IMR-90 (cell line): ENCODE measurements at regions not wholly inside any gene's neighbourhood (a gene's known extent, or its start where the extent isn't known, plus 50 kb on each side); places are given as distances from the start of the nearest gene placed in this dataset.

ENCODE experiments used
- ATAC-seq: fragments of 200-7000 bp; cut with Tn5 transposase; 2 replicates; pipeline ENCODE4 v1.9.1; 2020; ENCODE audit warnings: low read depth, mild to moderate bottlenecking, moderate library complexity
- BruUV-seq: library from RNA; stranded (reverse); fragments of 400-500 nt; replicated peaks from 2 replicates; lab custom pipeline; 2021; lab: Mats Ljungman, UMichigan
- CTCF ChIA-PET: fragments of 300-600 bp; formaldehyde crosslinking; extraction: SDS; loops from one replicate; lab custom pipeline; 2021; ENCODE audit warnings: antibody characterized with exemption; lab: Yijun Ruan, JAX
- POLR2A ChIA-PET: fragments of 300-600 bp; sonication (Branson Sonifier 250); formaldehyde crosslinking; loops from one replicate; lab custom pipeline; 2022; ENCODE audit warnings: antibody characterized with exemption; ENCODE audit not compliant: unreplicated experiment; lab: Charles Lee
- DNase-seq: peaks from one replicate; pipeline ENCODE4 v3.0.0; 2013
- H2AFZ ChIP-seq: replicated peaks from 2 replicates; pipeline ENCODE3; 2013; ENCODE audit warnings: low read length, mild to moderate bottlenecking; ENCODE audit not compliant: poor library complexity
- H2AK5ac ChIP-seq: 2 replicates; pipeline ENCODE4 v1.6.1; 2013; ENCODE audit warnings: low read depth, low read length, inconsistent platforms
- H2AK9ac ChIP-seq: replicated peaks from 2 replicates; pipeline ENCODE3; 2013; ENCODE audit warnings: mild to moderate bottlenecking, low read depth, low read length, moderate library complexity; ENCODE audit not compliant: poor library complexity
- H2BK120ac ChIP-seq: 2 replicates; pipeline ENCODE4 v1.6.1; 2013; ENCODE audit warnings: low read depth, low read length, inconsistent platforms
- H2BK15ac ChIP-seq: 3 replicates; pipeline ENCODE4 v1.6.1; 2013; ENCODE audit warnings: low read depth, low read length, inconsistent platforms
- H2BK20ac ChIP-seq: 2 replicates; pipeline ENCODE4 v1.6.1; 2013; ENCODE audit warnings: low read depth, mild to moderate bottlenecking, inconsistent platforms, low read length, moderate library complexity
- H2BK5ac ChIP-seq: 2 replicates; pipeline ENCODE4 v1.6.1; 2013; ENCODE audit warnings: mild to moderate bottlenecking, low read depth, low read length, inconsistent platforms; ENCODE audit not compliant: poor library complexity, severe bottlenecking
- H3K14ac ChIP-seq: replicated peaks from 2 replicates; pipeline ENCODE4 v1.6.1; 2013; ENCODE audit warnings: low read depth, low read length, inconsistent platforms
- H3K18ac ChIP-seq: 2 replicates; pipeline ENCODE4 v1.6.1; 2013; ENCODE audit warnings: low read depth, low read length, control low read depth
- H3K23ac ChIP-seq: 2 replicates; pipeline ENCODE4 v1.6.1; 2013; ENCODE audit warnings: low read depth, low read length, inconsistent platforms
- H3K27ac ChIP-seq: 2 replicates; pipeline ENCODE4 v1.5.1; 2013; ENCODE audit warnings: mild to moderate bottlenecking, control low read depth, low read length; ENCODE audit not compliant: insufficient read depth
- H3K27me3 ChIP-seq: 2 replicates; pipeline ENCODE4 v1.6.1; 2013; ENCODE audit warnings: low read length; ENCODE audit not compliant: control insufficient read depth, insufficient read depth
- H3K36me3 ChIP-seq: 2 replicates; pipeline ENCODE4 v1.6.1; 2013; ENCODE audit warnings: low read length, mixed read lengths; ENCODE audit not compliant: control insufficient read depth, insufficient read depth
- H3K4ac ChIP-seq: 2 replicates; pipeline ENCODE4 v1.6.1; 2013; ENCODE audit warnings: low read depth, low read length, inconsistent platforms
- H3K4me1 ChIP-seq: 2 replicates; pipeline ENCODE4 v1.6.1; 2013; ENCODE audit warnings: low read length, mixed read lengths; ENCODE audit not compliant: control insufficient read depth, insufficient read depth
- H3K4me2 ChIP-seq: 2 replicates; pipeline ENCODE4 v1.6.1; 2013; ENCODE audit warnings: low read depth, mild to moderate bottlenecking, control low read depth, low read length, moderate library complexity
- H3K4me3 ChIP-seq: 2 replicates; pipeline ENCODE4 v1.5.1; 2013; ENCODE audit warnings: low read depth, mild to moderate bottlenecking, control low read depth, low read length, moderate library complexity; ENCODE audit not compliant: insufficient read depth
- H3K56ac ChIP-seq: 2 replicates; pipeline ENCODE4 v1.6.1; 2013; ENCODE audit warnings: low read length, inconsistent platforms; ENCODE audit not compliant: insufficient read depth; ENCODE audit errors: extremely low read depth
- H3K79me1 ChIP-seq, 2 experiments: 2 replicates each; pipeline ENCODE4 v1.6.1; 2013; ENCODE audit warnings: low read length in 2 of 2, inconsistent platforms in 1 of 2, low read depth in 1 of 2
- H3K9ac ChIP-seq: 2 replicates; pipeline ENCODE4 v1.6.1; 2013; ENCODE audit warnings: low read depth, low read length, control low read depth
- H3K9me1 ChIP-seq: 2 replicates; pipeline ENCODE4 v1.6.1; 2013; ENCODE audit warnings: low read length, inconsistent platforms; ENCODE audit not compliant: insufficient read depth
- H3K9me3 ChIP-seq: 2 replicates; pipeline ENCODE4 v1.6.1; 2013; ENCODE audit warnings: low read length; ENCODE audit not compliant: control insufficient read depth, insufficient read depth
- H4K20me1 ChIP-seq: 2 replicates; pipeline ENCODE4 v1.6.1; 2013; ENCODE audit warnings: low read length, inconsistent platforms; ENCODE audit not compliant: insufficient read depth
- H4K5ac ChIP-seq: 2 replicates; pipeline ENCODE4 v1.6.1; 2013; ENCODE audit warnings: mild to moderate bottlenecking, low read depth, low read length, control low read depth
- H4K8ac ChIP-seq, 2 experiments: 2 replicates each; pipeline ENCODE4 v1.6.1; 2013; ENCODE audit warnings: low read depth in 2 of 2, low read length in 2 of 2, control low read depth in 1 of 2, inconsistent platforms in 1 of 2
- H4K91ac ChIP-seq: 2 replicates; pipeline ENCODE4 v1.6.1; 2013; ENCODE audit warnings: low read depth, low read length, inconsistent platforms; ENCODE audit not compliant: insufficient read depth
- BHLHE40 ChIP-seq: fragments of 150-350 bp; IDR thresholded peaks from 2 replicates; pipeline ENCODE4 v1.6.1; 2016; ENCODE audit warnings: mild to moderate bottlenecking, low read depth, low read length
- CEBPB ChIP-seq: IDR thresholded peaks from 2 replicates; pipeline ENCODE4 v1.6.1; 2012; ENCODE audit warnings: low read depth, low read length, improper control_type of control experiment
- CHD1 ChIP-seq: IDR thresholded peaks from 2 replicates; pipeline ENCODE4 v1.6.1; 2012; ENCODE audit warnings: low read depth, low read length, improper control_type of control experiment
- CTCF ChIP-seq: conservative IDR thresholded peaks from 2 replicates; pipeline ENCODE4 v1.5.1; 2012; ENCODE audit warnings: mild to moderate bottlenecking, low read depth, low read length, improper control_type of control experiment
- ELK1 ChIP-seq: fragments of 150-350 bp; IDR thresholded peaks from 2 replicates; pipeline ENCODE4 v1.6.1; 2016; ENCODE audit warnings: low read depth, mild to moderate bottlenecking, low read length, moderate library complexity, borderline replicate concordance
- FOS ChIP-seq: fragments of 150-350 bp; IDR thresholded peaks from 2 replicates; pipeline ENCODE4 v1.6.1; 2016; ENCODE audit warnings: low read depth, low read length
- MAFK ChIP-seq: IDR thresholded peaks from 2 replicates; pipeline ENCODE4 v1.6.1; 2012; ENCODE audit warnings: low read depth, low read length, improper control_type of control experiment
- MAZ ChIP-seq: IDR thresholded peaks from 2 replicates; pipeline ENCODE4 v1.6.1; 2012; ENCODE audit warnings: low read depth, mild to moderate bottlenecking, low read length, improper control_type of control experiment, moderate library complexity, borderline replicate concordance
- MXI1 ChIP-seq: IDR thresholded peaks from 2 replicates; pipeline ENCODE4 v1.6.1; 2012; ENCODE audit warnings: low read depth, mild to moderate bottlenecking, low read length, moderate library complexity, borderline replicate concordance
- NFE2L2 ChIP-seq: fragments of 150-350 bp; IDR thresholded peaks from 2 replicates; pipeline ENCODE4 v1.6.1; 2016; ENCODE audit warnings: low read depth, mild to moderate bottlenecking, low read length
- POLR2A ChIP-seq: IDR thresholded peaks from 2 replicates; pipeline ENCODE4 v1.6.1; 2012; ENCODE audit warnings: mild to moderate bottlenecking, low read depth, low read length
- RAD21 ChIP-seq: IDR thresholded peaks from 2 replicates; pipeline ENCODE4 v1.6.1; 2012; ENCODE audit warnings: low read length, improper control_type of control experiment
- RCOR1 ChIP-seq: IDR thresholded peaks from 2 replicates; pipeline ENCODE4 v1.6.1; 2012; ENCODE audit warnings: mild to moderate bottlenecking, low read length, improper control_type of control experiment; ENCODE audit not compliant: insufficient replicate concordance
- RFX5 ChIP-seq: IDR thresholded peaks from 2 replicates; pipeline ENCODE4 v1.8.0; 2012; ENCODE audit warnings: low read depth, mild to moderate bottlenecking, low read length, moderate library complexity
- SMC3 ChIP-seq: fragments of 150-350 bp; IDR thresholded peaks from 2 replicates; pipeline ENCODE4 v1.6.1; 2016; ENCODE audit warnings: low read depth, mild to moderate bottlenecking, antibody characterized with exemption, low read length, moderate library complexity
- USF2 ChIP-seq: fragments of 150-350 bp; IDR thresholded peaks from 2 replicates; pipeline ENCODE4 v1.6.1; 2017; ENCODE audit warnings: mild to moderate bottlenecking, antibody characterized with exemption, low read length, low read depth
- dilution Hi-C: fragments of 300-500 bp; cut with HindIII; formaldehyde crosslinking; loops from one replicate; pipeline ENCODE4 v1.14.3; 2018; ENCODE audit warnings: low sequenced_read_pairs; ENCODE audit not compliant: unreplicated experiment
- in situ Hi-C: fragments of 300-500 bp; cut with MboI; formaldehyde crosslinking; loops from 3 replicates; pipeline ENCODE4 v1.14.3; 2019; ENCODE audit warnings: low sequenced_read_pairs, inconsistent platforms, mixed read lengths
- intact Hi-C: fragments of 100-400 bp; cut with micrococcal nuclease; formaldehyde crosslinking; loops from 2 replicates; pipeline ENCODE4 v1.10.0; 2022

- no peak for TF ChIP-seq RCOR1
- TF ChIP-seq FOS: no peak
- TF ChIP-seq CTCF: no peak
- TF ChIP-seq NFE2L2: no peak
- no peak for TF ChIP-seq MAFK
- no peak for TF ChIP-seq BHLHE40
- no peak for TF ChIP-seq MXI1
- TF ChIP-seq MAZ: no peak
- TF ChIP-seq POLR2A: no peak
- no peak for TF ChIP-seq ELK1
- no peak for TF ChIP-seq CHD1
- no peak for TF ChIP-seq SMC3
- no peak for TF ChIP-seq RFX5
- no peak for TF ChIP-seq CEBPB
- TF ChIP-seq USF2: no peak
- no peak for TF ChIP-seq RAD21
These were observed 233.4 kb downstream of the MTX2 start for GRCh38 chr2:176502619-176503018.

More at GRCh38 chr2:176502619-176503018, 233.4 kb downstream of the MTX2 start:
- ChIA-PET POLR2A (no interaction called here), CTCF (no interaction called here)
- H2BK120ac ChIP-seq: no peak overlapping the region
- H3K27ac ChIP-seq: no peak overlapping the region
- no peak overlapping the region for H3K9ac ChIP-seq
- H3K56ac ChIP-seq: no peak overlapping the region
- H3K27me3 ChIP-seq: peaks cover 5% of the 10 kb centered on the region
- H3K36me3 ChIP-seq: no peaks in the 10 kb centered on the region
- no peak overlapping the region for H3K4me2 ChIP-seq
- BruUV-seq: no TSS peak
- H2BK15ac ChIP-seq: no peak overlapping the region
- H4K91ac ChIP-seq: no peak overlapping the region
- no peak overlapping the region for H2AK9ac ChIP-seq
- no peaks in the 10 kb centered on the region for H3K9me1 ChIP-seq
- intact Hi-C loops (no loop called here), in situ Hi-C loops (no loop called here), dilution Hi-C loops (no loop called here)
- no peaks in the 10 kb centered on the region for H3K79me1 ChIP-seq
- H4K8ac ChIP-seq: no peak overlapping the region
- no peak overlapping the region for H3K4ac ChIP-seq
- no peak for ATAC-seq
- no peaks in the 10 kb centered on the region for H4K20me1 ChIP-seq
- no peak overlapping the region for H2AK5ac ChIP-seq
- no peak overlapping the region for H3K14ac ChIP-seq
- H3K4me1 ChIP-seq: no peaks in the 10 kb centered on the region
- no peaks in the 10 kb centered on the region for H3K9me3 ChIP-seq
- no peak overlapping the region for H3K23ac ChIP-seq
- DNase-seq: no peak
- H2AFZ ChIP-seq: no peak overlapping the region
- no peak overlapping the region for H3K18ac ChIP-seq
- no peak overlapping the region for H3K4me3 ChIP-seq
- H4K5ac ChIP-seq: no peak overlapping the region
- H2BK5ac ChIP-seq: no peak overlapping the region
- no peak overlapping the region for H2BK20ac ChIP-seq
